Caco-2 (cell line): ENCODE measurements at regions not wholly inside any gene's neighbourhood (a gene's known extent, or its start where the extent isn't known, plus 50 kb on each side); places are given as distances from the start of the nearest gene placed in this dataset.

Experiments
- BruUV-seq: library from RNA; stranded (reverse); fragments of 400-500 nt; replicated peaks from 2 replicates; lab custom pipeline; 2021; lab: Mats Ljungman, UMichigan
- CTCF ChIA-PET: fragments of 300-600 bp; sonication (Branson Sonifier 250); formaldehyde crosslinking; loops from one replicate; lab custom pipeline; 2022; ENCODE audit warnings: antibody characterized with exemption; lab: Charles Lee
- POLR2A ChIA-PET: fragments of 300-600 bp; sonication (Branson Sonifier 250); formaldehyde crosslinking; loops from one replicate; lab custom pipeline; 2022; ENCODE audit warnings: antibody characterized with exemption; lab: Charles Lee
- DNase-seq, 2 experiments: peaks; one replicate each; pipeline versions ENCODE4 v3.0.0 to v3.0.0-alpha.2; 2020 to 2022
- H3K27me3 ChIP-seq: replicated peaks from 2 replicates; pipeline ENCODE4 v1.6.0; 2011; ENCODE audit warnings: low read length; ENCODE audit not compliant: control insufficient read depth, insufficient read depth
- H3K36me3 ChIP-seq: 2 replicates; pipeline ENCODE4 v1.5.1; 2011; ENCODE audit warnings: low read length; ENCODE audit not compliant: control insufficient read depth, insufficient read depth
- H3K4me1 ChIP-seq: fragments of 250-450 bp; sonication (Bioruptor Pico); 2 replicates; pipeline ENCODE4 v1.5.1; 2020; ENCODE audit warnings: mild to moderate bottlenecking
- H3K4me3 ChIP-seq: 2 replicates; pipeline ENCODE4 v1.5.1; 2011; ENCODE audit warnings: low read depth, mild to moderate bottlenecking, control low read depth, low read length
- H3K9me3 ChIP-seq: fragments of 250-450 bp; sonication (Bioruptor Pico); 2 replicates; pipeline ENCODE4 v1.5.1; 2020; ENCODE audit warnings: mild to moderate bottlenecking, moderate library complexity
- H3K27ac Mint-ChIP-seq: one replicate; pipeline ENCODE4 v1.8.0; 2022; ENCODE audit warnings: mixed read lengths; ENCODE audit not compliant: unreplicated experiment
- H3K27me3 Mint-ChIP-seq: one replicate; pipeline ENCODE4 v1.8.0; 2022; ENCODE audit warnings: mixed read lengths; ENCODE audit not compliant: insufficient read depth, unreplicated experiment
- H3K36me3 Mint-ChIP-seq: one replicate; pipeline ENCODE4 v1.8.0; 2022; ENCODE audit warnings: mild to moderate bottlenecking, mixed read lengths; ENCODE audit not compliant: insufficient read depth, unreplicated experiment
- H3K4me1 Mint-ChIP-seq: one replicate; pipeline ENCODE4 v1.8.0; 2022; ENCODE audit warnings: low read depth, mixed read lengths; ENCODE audit not compliant: unreplicated experiment
- H3K4me3 Mint-ChIP-seq: one replicate; pipeline ENCODE4 v1.8.0; 2022; ENCODE audit warnings: mild to moderate bottlenecking, moderate library complexity, mixed read lengths; ENCODE audit not compliant: unreplicated experiment
- H3K9me3 Mint-ChIP-seq: one replicate; pipeline ENCODE4 v1.8.0; 2022; ENCODE audit warnings: mixed read lengths; ENCODE audit not compliant: unreplicated experiment
- intact Hi-C: fragments of 100-400 bp; cut with micrococcal nuclease; formaldehyde crosslinking; loops from one replicate; pipeline ENCODE4 v1.10.0; 2022; ENCODE audit not compliant: unreplicated experiment
- TF ChIP-seq, protein P1 (sequence below), 2 experiments: fragments of 200-600 bp in 1 of 2; IDR thresholded peaks; 1 replicate in 1 of 2; 2 replicates in 1 of 2; pipeline versions ENCODE4 v1.5.1 to v1.8.0; 2011 to 2022; ENCODE audit warnings: antibody characterized with exemption in 1 of 2, control low read depth in 1 of 2, inconsistent platforms in 1 of 2, low read depth in 1 of 2, low read length in 1 of 2, mild to moderate bottlenecking in 1 of 2, moderate library complexity in 1 of 2; ENCODE audit not compliant: insufficient read depth in 1 of 2, severe bottlenecking in 1 of 2, unreplicated experiment in 1 of 2

DNA sequence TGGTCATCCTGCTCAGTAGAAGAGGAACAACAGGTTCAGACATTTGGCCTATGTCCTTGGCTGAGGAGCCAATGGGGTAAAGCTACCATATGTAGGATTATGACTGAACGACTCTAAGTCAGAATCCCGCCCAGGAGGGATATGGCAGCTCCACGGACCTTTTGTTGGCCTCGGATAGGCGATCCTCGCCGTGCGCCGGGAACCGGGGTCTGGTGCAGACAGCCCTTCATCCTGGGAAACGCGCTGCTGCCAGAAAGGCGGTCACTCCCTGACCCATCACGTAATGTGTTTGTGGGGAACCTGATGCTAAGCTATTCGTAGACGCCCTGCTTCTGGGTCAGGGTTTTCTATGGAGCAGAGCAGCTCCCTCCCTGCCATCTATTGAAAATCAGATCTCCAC lies 178.9 kb upstream of the ALG10B start:
- no peak overlapping the region for H3K27ac Mint-ChIP-seq

DNA sequence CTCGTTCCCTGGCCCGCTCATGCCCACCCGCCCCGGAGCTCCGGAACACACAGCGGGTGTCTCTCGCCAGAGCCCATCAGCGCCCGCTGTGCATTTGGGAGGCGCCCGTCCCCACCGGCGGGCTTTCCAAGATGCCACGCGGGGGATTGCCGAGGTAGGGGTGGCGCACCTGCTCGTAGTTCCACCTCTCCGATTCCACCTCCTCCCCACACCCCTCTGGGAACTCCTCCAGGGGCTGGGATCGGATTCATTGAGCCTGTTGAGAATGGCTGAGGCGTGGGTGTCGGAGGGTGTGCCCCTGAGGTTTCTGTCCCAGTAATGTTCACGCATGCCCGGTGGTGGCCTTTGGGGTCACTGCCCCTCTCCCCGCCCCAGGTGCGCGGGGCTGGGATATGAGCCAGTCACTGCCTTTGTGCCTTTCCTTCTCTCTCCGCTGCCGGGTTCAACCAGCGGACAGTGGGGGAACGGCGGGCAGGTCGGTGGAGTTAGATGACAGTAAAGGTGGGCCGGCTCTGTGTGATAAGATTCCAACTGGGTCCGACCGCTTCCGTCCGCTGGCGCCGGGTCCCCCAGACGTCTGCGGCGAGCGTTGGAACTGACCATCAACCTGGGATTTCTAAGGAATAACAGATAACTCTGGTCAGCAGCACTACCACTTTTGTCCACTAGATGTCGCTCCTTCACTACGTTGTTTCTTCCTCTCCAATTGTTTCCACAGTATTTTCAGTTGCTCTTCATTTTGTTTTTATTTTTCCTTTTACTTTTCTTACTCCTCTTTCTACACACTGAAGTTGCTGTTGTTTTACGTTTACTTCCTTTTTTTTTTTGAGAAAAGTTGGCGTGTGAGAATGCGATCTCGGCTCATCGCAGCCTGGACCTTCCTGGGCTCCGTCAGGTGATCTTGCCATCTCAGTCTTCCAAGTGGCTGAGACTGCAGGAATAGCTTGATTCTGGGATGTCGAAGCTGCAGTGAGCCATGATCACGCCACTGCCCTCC lies 178.1 kb upstream of the ALG10B start:
- TF ChIP-seq, protein P1, sequence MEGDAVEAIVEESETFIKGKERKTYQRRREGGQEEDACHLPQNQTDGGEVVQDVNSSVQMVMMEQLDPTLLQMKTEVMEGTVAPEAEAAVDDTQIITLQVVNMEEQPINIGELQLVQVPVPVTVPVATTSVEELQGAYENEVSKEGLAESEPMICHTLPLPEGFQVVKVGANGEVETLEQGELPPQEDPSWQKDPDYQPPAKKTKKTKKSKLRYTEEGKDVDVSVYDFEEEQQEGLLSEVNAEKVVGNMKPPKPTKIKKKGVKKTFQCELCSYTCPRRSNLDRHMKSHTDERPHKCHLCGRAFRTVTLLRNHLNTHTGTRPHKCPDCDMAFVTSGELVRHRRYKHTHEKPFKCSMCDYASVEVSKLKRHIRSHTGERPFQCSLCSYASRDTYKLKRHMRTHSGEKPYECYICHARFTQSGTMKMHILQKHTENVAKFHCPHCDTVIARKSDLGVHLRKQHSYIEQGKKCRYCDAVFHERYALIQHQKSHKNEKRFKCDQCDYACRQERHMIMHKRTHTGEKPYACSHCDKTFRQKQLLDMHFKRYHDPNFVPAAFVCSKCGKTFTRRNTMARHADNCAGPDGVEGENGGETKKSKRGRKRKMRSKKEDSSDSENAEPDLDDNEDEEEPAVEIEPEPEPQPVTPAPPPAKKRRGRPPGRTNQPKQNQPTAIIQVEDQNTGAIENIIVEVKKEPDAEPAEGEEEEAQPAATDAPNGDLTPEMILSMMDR (IDR thresholded peaks at IDR 0.05; ENCODE audit: insufficient read depth in 1 of 2, low read depth in 1 of 2, low read length in 1 of 2, severe bottlenecking in 1 of 2, unreplicated experiment in 1 of 2), result peak; percentile 91 to 94
- intact Hi-C loops, result loop anchor here (1.0 to 2.0 kb wide), 4 partner anchors 80 to 964 kb away; partner anchors contain the start of gene ALG10B
- ChIA-PET CTCF (interaction anchor here (0.8 to 0.9 kb wide), 2 partner anchors 178 kb away, joined by 3 to 7 read pairs; partner anchors contain the start of gene ALG10B), POLR2A (interaction anchor here (0.6 kb wide), 1 partner anchor 31 kb away, joined by 3 read pairs; no protein-coding TSS in a partner anchor)
- Mint-ChIP-seq H3K27ac (no peak overlapping the region), H3K36me3 (no peaks in the 10 kb centered on the region), H3K9me3 (peaks cover 10% of the 10 kb centered on the region), H3K27me3 (peaks cover 3% of the 10 kb centered on the region), H3K4me1 (no peaks in the 10 kb centered on the region), H3K4me3 (peak overlapping the region; percentile 72)
- peak; percentile 75 to 82 for DNase-seq
- Histone ChIP-seq H3K27me3 (no peaks in the 10 kb centered on the region), H3K4me3 (peak overlapping the region; percentile 28), H3K36me3 (no peaks in the 10 kb centered on the region), H3K9me3 (no peaks in the 10 kb centered on the region), H3K4me1 (peaks cover 4% of the 10 kb centered on the region; the same call in 1 of the 2 replicates)
- BruUV-seq, result no TSS peak

More for the DNA sequence above, 178.9 kb upstream of the ALG10B start:
- no peaks in the 10 kb centered on the region for H3K4me1 Mint-ChIP-seq
- H3K27me3 Mint-ChIP-seq, result peaks cover 3% of the 10 kb centered on the region
- DNase-seq, result no peak
- no peaks in the 10 kb centered on the region for H3K36me3 Mint-ChIP-seq
- peak overlapping the region; percentile 72 for H3K4me3 Mint-ChIP-seq
- POLR2A ChIA-PET, result no interaction called here
- Histone ChIP-seq H3K36me3 (no peaks in the 10 kb centered on the region), H3K4me1 (peaks cover 4% of the 10 kb centered on the region; the same call in 1 of the 2 replicates), H3K27me3 (no peaks in the 10 kb centered on the region), H3K9me3 (no peaks in the 10 kb centered on the region), H3K4me3 (no peak overlapping the region)
- no TSS peak for BruUV-seq
- CTCF ChIA-PET, result interaction anchor here (0.8 kb wide), 1 partner anchor 179 kb away, joined by 3 read pairs; the partner anchor contains the start of gene ALG10B
- TF ChIP-seq, protein P1 (IDR thresholded peaks at IDR 0.05; ENCODE audit: insufficient read depth in 1 of 2, low read depth in 1 of 2, low read length in 1 of 2, severe bottlenecking in 1 of 2, unreplicated experiment in 1 of 2), result no peak
- intact Hi-C loops, result loop anchor here (1.0 to 2.0 kb wide), 4 partner anchors 81 to 965 kb away; partner anchors contain the start of gene ALG10B
- H3K9me3 Mint-ChIP-seq, result peaks cover 10% of the 10 kb centered on the region

DNA sequence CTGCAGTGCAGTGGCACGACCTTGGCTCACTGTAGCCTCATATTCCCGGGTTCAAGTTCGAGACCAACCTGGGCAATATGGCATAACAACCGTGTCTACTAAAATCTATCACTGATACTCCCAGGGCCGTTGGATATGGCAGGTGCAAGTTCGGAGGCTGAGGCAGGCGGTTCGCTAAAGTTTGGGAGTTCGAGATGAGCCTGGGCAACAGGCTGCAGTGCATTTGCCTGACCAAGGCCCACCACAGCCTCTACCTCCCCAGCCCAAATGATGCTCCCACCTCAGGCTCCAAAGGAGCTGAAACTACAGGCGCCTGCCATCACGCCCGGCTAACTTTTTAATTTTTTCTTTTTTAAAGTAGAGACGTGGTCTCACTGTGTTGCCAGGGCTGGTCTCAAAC lies 177.1 kb upstream of the ALG10B start:
- POLR2A ChIA-PET, result interaction anchor here (0.6 kb wide), 1 partner anchor 32 kb away, joined by 3 read pairs; no protein-coding TSS in a partner anchor
- TF ChIP-seq, protein P1 (IDR thresholded peaks at IDR 0.05; ENCODE audit: insufficient read depth in 1 of 2, low read depth in 1 of 2, low read length in 1 of 2, severe bottlenecking in 1 of 2, unreplicated experiment in 1 of 2), result no peak
- Histone ChIP-seq H3K4me1 (peaks cover 4% of the 10 kb centered on the region; the same call in 1 of the 2 replicates), H3K36me3 (no peaks in the 10 kb centered on the region), H3K9me3 (no peaks in the 10 kb centered on the region; the same call in 1 of the 2 replicates), H3K4me3 (no peak overlapping the region), H3K27me3 (no peaks in the 10 kb centered on the region)
- BruUV-seq, result no TSS peak
- Mint-ChIP-seq H3K4me3 (no peak overlapping the region), H3K27ac (no peak overlapping the region), H3K36me3 (no peaks in the 10 kb centered on the region), H3K27me3 (peaks cover 3% of the 10 kb centered on the region), H3K9me3 (peaks cover 12% of the 10 kb centered on the region), H3K4me1 (no peaks in the 10 kb centered on the region)
- intact Hi-C loops, result loop anchor here (2.0 kb wide), 2 partner anchors 79 to 963 kb away; no protein-coding TSS in a partner anchor
- DNase-seq, result no peak
- CTCF ChIA-PET, result interaction anchor here (0.9 kb wide), 1 partner anchor 177 kb away, joined by 7 read pairs; the partner anchor contains the start of gene ALG10B
